ENCODE measurements at regions not wholly inside any gene's neighbourhood (a gene's known extent, or its start where the extent isn't known, plus 50 kb on each side); places are given as distances from the start of the nearest gene placed in this dataset.

DNA sequence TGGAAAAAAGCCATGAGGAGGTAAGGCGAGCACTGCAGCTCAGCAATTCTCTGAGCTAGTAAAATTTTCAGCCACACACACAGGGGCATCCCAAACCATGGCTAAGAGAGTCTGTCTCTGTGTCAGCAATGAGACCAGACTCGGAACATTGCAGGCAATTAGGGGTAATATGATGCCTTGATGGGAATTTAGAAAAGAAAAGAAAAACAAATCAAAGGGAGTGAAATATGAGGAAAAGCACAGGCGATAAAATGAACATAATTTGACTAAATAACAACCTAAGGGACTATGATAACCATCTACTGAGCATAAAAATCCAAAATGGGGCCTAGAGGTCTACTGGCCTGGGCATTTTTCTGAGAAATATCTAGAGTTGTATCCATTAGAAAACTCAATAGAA lies 546.0 kb upstream of the PSMD7 start:
- Histone ChIP-seq H3K4me1 (ENCODE audit: control insufficient read depth in 5 of 5, insufficient read depth in 5 of 5, low read length in 5 of 5) (no peaks in the 10 kb centered on the region), H3K27me3 (ENCODE audit: control insufficient read depth in 3 of 3, insufficient read depth in 3 of 3, low read length in 2 of 3) (no peaks in the 10 kb centered on the region), H3K4me3 (no peak overlapping the region), H3K36me3 (ENCODE audit: control insufficient read depth in 4 of 4, insufficient read depth in 4 of 4, low read length in 4 of 4) (no peaks in the 10 kb centered on the region), H3K27ac (ENCODE audit: low read depth in 1 of 2, low read length in 1 of 2) (no peak overlapping the region), H3K9ac (ENCODE audit: insufficient read depth in 1 of 2, low read length in 2 of 2) (no peak overlapping the region), H3K9me3 (ENCODE audit: control insufficient read depth in 4 of 4, insufficient read depth in 3 of 4, low read length in 3 of 4) (no peaks in the 10 kb centered on the region)
- TF ChIP-seq, protein P1, sequence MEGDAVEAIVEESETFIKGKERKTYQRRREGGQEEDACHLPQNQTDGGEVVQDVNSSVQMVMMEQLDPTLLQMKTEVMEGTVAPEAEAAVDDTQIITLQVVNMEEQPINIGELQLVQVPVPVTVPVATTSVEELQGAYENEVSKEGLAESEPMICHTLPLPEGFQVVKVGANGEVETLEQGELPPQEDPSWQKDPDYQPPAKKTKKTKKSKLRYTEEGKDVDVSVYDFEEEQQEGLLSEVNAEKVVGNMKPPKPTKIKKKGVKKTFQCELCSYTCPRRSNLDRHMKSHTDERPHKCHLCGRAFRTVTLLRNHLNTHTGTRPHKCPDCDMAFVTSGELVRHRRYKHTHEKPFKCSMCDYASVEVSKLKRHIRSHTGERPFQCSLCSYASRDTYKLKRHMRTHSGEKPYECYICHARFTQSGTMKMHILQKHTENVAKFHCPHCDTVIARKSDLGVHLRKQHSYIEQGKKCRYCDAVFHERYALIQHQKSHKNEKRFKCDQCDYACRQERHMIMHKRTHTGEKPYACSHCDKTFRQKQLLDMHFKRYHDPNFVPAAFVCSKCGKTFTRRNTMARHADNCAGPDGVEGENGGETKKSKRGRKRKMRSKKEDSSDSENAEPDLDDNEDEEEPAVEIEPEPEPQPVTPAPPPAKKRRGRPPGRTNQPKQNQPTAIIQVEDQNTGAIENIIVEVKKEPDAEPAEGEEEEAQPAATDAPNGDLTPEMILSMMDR (IDR thresholded peaks at IDR 0.05; ENCODE audit: control extremely low read depth, extremely low read depth), result no peak
- no peak for ATAC-seq (ENCODE audit: insufficient read depth, low FRiP score)
- DNase-seq, result no peak
- WGBS, 2 donors, result 74 to 81% methylated on average over 3 of the region's 3 CpGs

DNA sequence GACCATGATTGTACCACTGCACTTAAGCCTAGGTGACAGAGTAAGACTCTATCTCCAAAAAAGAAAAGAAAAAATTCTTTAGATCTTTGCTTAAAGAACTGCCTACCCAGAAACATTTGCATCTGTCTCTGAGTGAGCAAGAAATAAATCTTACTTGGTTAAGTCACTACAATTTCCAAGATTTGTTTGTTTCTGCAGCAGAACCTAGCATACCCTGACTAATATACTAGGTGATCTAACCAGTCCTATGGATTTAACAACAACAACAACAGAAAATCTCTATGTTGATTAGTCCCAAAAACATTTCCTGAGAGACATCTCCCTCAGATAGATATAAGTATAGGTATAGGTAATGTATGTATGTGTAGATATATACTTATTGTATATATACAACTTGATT lies 549.3 kb upstream of the PSMD7 start:
- no peak overlapping the region for H3K9ac ChIP-seq (ENCODE audit: insufficient read depth in 1 of 2, low read length in 2 of 2)
- no peak overlapping the region for H3K4me3 ChIP-seq
- no peaks in the 10 kb centered on the region for H3K36me3 ChIP-seq (ENCODE audit: control insufficient read depth in 4 of 4, insufficient read depth in 4 of 4, low read length in 4 of 4)
- no peak for DNase-seq
- no peak overlapping the region for H3K27ac ChIP-seq (ENCODE audit: low read depth in 1 of 2, low read length in 1 of 2)
- no peak for ATAC-seq (ENCODE audit: insufficient read depth, low FRiP score)
- H3K4me1 ChIP-seq (ENCODE audit: control insufficient read depth in 5 of 5, insufficient read depth in 5 of 5, low read length in 5 of 5), result no peaks in the 10 kb centered on the region
- no peaks in the 10 kb centered on the region for H3K9me3 ChIP-seq (ENCODE audit: control insufficient read depth in 4 of 4, insufficient read depth in 3 of 4, low read length in 3 of 4)
- H3K27me3 ChIP-seq (ENCODE audit: control insufficient read depth in 3 of 3, insufficient read depth in 3 of 3, low read length in 2 of 3), result no peaks in the 10 kb centered on the region
- TF ChIP-seq, protein P1 (IDR thresholded peaks at IDR 0.05; ENCODE audit: control extremely low read depth, extremely low read depth), result no peak

GRCh38 chr16:73746554-73746953 lies 550.1 kb upstream of the PSMD7 start:
- Histone ChIP-seq H3K36me3 (ENCODE audit: control insufficient read depth in 4 of 4, insufficient read depth in 4 of 4, low read length in 4 of 4) (no peaks in the 10 kb centered on the region), H3K9me3 (ENCODE audit: control insufficient read depth in 4 of 4, insufficient read depth in 3 of 4, low read length in 3 of 4) (no peaks in the 10 kb centered on the region), H3K4me3 (no peak overlapping the region), H3K4me1 (ENCODE audit: control insufficient read depth in 5 of 5, insufficient read depth in 5 of 5, low read length in 5 of 5) (no peaks in the 10 kb centered on the region), H3K27me3 (ENCODE audit: control insufficient read depth in 3 of 3, insufficient read depth in 3 of 3, low read length in 2 of 3) (no peaks in the 10 kb centered on the region), H3K27ac (ENCODE audit: low read depth in 1 of 2, low read length in 1 of 2) (no peak overlapping the region), H3K9ac (ENCODE audit: insufficient read depth in 1 of 2, low read length in 2 of 2) (no peak overlapping the region)
- DNase-seq, result no peak
- ATAC-seq (ENCODE audit: insufficient read depth, low FRiP score), result no peak
- TF ChIP-seq, protein P1 (IDR thresholded peaks at IDR 0.05; ENCODE audit: control extremely low read depth, extremely low read depth), result no peak
- WGBS, 2 donors, result 71 to 81% methylated on average over 2 of the region's 2 CpGs

All from lung (tissue), 11 donors.